RPMI8226 (cell line): ENCODE measurements at regions not wholly inside any gene's neighbourhood (a gene's known extent, or its start where the extent isn't known, plus 50 kb on each side); places are given as distances from the start of the nearest gene placed in this dataset.
"Not testable (repeated sequence)": the region's sequence is repeated elsewhere in the genome, so short reads cannot be mapped to it uniquely, and the experiment has no call there.

Source experiments
- DNase-seq: peaks from one replicate; pipeline ENCODE4 v3.0.0-alpha.2; 2015

GRCh38 chr4:170682087-170682486 lies 592.3 kb upstream of the AADAT start:
- DNase-seq, result not testable (repeated sequence)

GRCh38 chr4:170675568-170676262 lies 586.0 kb upstream of the AADAT start:
- no peak for DNase-seq

GRCh38 chr4:170674176-170674575 lies 584.4 kb upstream of the AADAT start:
- no peak for DNase-seq

GRCh38 chr4:170672381-170672965 lies 582.7 kb upstream of the AADAT start:
- no peak for DNase-seq

- no peak for DNase-seq
Measured at GRCh38 chr4:170671171-170671570, 581.4 kb upstream of the AADAT start.

GRCh38 chr4:170667814-170668213 lies 578.1 kb upstream of the AADAT start:
- DNase-seq, result no peak

- DNase-seq, result no peak
Measured at GRCh38 chr4:170666909-170667308, 577.2 kb upstream of the AADAT start.

GRCh38 chr4:170662250-170662649 lies 572.5 kb upstream of the AADAT start:
- DNase-seq, result no peak

GRCh38 chr4:170657761-170658160 lies 568.0 kb upstream of the AADAT start:
- DNase-seq, result no peak

- no peak for DNase-seq
Measured at GRCh38 chr4:170656506-170656905, 566.8 kb upstream of the AADAT start.

GRCh38 chr4:170652571-170652970 lies 562.8 kb upstream of the AADAT start:
- no peak for DNase-seq

- DNase-seq, result no peak
Measured at GRCh38 chr4:170651786-170652185, 562.0 kb upstream of the AADAT start.

GRCh38 chr4:170627418-170627817 lies 537.7 kb upstream of the AADAT start:
- DNase-seq, result no peak

- DNase-seq, result no peak
Measured at GRCh38 chr4:170623899-170624298, 534.1 kb upstream of the AADAT start.

GRCh38 chr4:170610434-170610833 lies 520.7 kb upstream of the AADAT start:
- no peak for DNase-seq

GRCh38 chr4:170599894-170600293 lies 510.1 kb upstream of the AADAT start:
- no peak for DNase-seq

- DNase-seq, result no peak
Measured at GRCh38 chr4:170591076-170591475, 501.3 kb upstream of the AADAT start.

- DNase-seq, result peak; percentile 12
Measured at GRCh38 chr4:170589597-170590191, 499.9 kb upstream of the AADAT start.

- DNase-seq, result no peak
Measured at GRCh38 chr4:170581969-170582368, 492.2 kb upstream of the AADAT start.

- DNase-seq, result peak; percentile 6
Measured at GRCh38 chr4:170581322-170581721, 491.6 kb upstream of the AADAT start.

GRCh38 chr4:170580651-170581050 lies 490.9 kb upstream of the AADAT start:
- DNase-seq, result no peak

- DNase-seq, result no peak
Measured at GRCh38 chr4:170538821-170539473, 449.2 kb upstream of the AADAT start.

- no peak for DNase-seq
Measured at GRCh38 chr4:170529748-170530722, 440.3 kb upstream of the AADAT start.
